Ascending aorta (tissue), 2 donors: ENCODE measurements at regions not wholly inside any gene's neighbourhood (a gene's known extent, or its start where the extent isn't known, plus 50 kb on each side); places are given as distances from the start of the nearest gene placed in this dataset.

Experiments used
- DNase-seq, 2 donors: peaks; one replicate each; pipeline ENCODE4 v3.0.0-alpha.2; 2019; ENCODE audit warnings: low spot score in 2 of 2
- H3K27ac ChIP-seq, 2 donors: fragments of 200-600 bp; sonication (generic); one replicate each; pipeline ENCODE4 v1.5.1; 2016 to 2017; ENCODE audit warnings: mild to moderate bottlenecking in 1 of 2
- H3K27me3 ChIP-seq: fragments of 200-600 bp; sonication (generic); one replicate; pipeline ENCODE4 v1.5.1; 2017
- H3K36me3 ChIP-seq, 2 donors: fragments of 200-600 bp; sonication (generic); one replicate each; pipeline ENCODE4 v1.5.1; 2016
- H3K4me1 ChIP-seq, 2 donors: fragments of 200-600 bp; sonication (generic); one replicate each; pipeline ENCODE4 v1.5.1; 2016 to 2017; ENCODE audit warnings: mild to moderate bottlenecking in 1 of 2
- H3K4me3 ChIP-seq, 2 donors: fragments of 200-600 bp; sonication (generic); one replicate each; pipeline ENCODE4 v1.5.1; 2016 to 2017; ENCODE audit warnings: mild to moderate bottlenecking in 1 of 2
- H3K9me3 ChIP-seq, 2 donors: fragments of 200-600 bp; sonication (generic); one replicate each; pipeline ENCODE4 v1.5.1; 2016
- intact Hi-C: fragments of 100-400 bp; cut with DNase I; formaldehyde crosslinking; loops from one replicate; pipeline ENCODE4 v1.15.1; 2023
- TF ChIP-seq, protein P1 (sequence below), 3 experiments: fragments of 200-600 bp in 2 of 3; fragments of 450-650 bp in 1 of 3; sonication (generic) in 2 of 3; IDR thresholded peaks; one replicate each; pipeline ENCODE4 v1.5.1; 2016 to 2019; ENCODE audit warnings: antibody characterized with exemption in 3 of 3, mild to moderate bottlenecking in 1 of 3, moderate library complexity in 1 of 3

DNA sequence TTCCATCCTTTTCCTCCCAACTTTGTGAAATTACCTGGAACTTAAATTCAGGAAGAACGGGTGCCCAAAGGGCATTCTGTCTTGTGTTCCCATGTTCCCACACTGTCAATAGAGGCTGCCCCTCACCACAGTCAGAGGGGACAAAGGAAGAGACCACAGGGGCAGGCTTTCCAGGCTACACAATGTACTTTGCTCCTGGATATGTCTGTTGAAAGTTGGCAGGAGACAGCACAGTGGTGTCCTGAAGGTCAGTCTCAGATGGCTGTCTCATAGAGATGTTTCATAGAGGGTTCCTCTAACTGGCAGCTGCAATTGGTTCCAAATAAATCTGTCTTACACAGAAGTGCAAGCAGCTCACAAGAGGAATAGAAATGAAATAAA, 107.8 kb upstream of the TGFBR2 start:
- Histone ChIP-seq H3K27ac (peak overlapping the region; percentile 85 to 92), H3K36me3 (no peaks in the 10 kb centered on the region), H3K4me1 (peaks cover 22 to 53% of the 10 kb centered on the region in 2 donors), H3K4me3 (no peak overlapping the region), H3K9me3 (no peaks in the 10 kb centered on the region), H3K27me3 (no peaks in the 10 kb centered on the region)
- DNase-seq = no peak
- TF ChIP-seq, protein P1, sequence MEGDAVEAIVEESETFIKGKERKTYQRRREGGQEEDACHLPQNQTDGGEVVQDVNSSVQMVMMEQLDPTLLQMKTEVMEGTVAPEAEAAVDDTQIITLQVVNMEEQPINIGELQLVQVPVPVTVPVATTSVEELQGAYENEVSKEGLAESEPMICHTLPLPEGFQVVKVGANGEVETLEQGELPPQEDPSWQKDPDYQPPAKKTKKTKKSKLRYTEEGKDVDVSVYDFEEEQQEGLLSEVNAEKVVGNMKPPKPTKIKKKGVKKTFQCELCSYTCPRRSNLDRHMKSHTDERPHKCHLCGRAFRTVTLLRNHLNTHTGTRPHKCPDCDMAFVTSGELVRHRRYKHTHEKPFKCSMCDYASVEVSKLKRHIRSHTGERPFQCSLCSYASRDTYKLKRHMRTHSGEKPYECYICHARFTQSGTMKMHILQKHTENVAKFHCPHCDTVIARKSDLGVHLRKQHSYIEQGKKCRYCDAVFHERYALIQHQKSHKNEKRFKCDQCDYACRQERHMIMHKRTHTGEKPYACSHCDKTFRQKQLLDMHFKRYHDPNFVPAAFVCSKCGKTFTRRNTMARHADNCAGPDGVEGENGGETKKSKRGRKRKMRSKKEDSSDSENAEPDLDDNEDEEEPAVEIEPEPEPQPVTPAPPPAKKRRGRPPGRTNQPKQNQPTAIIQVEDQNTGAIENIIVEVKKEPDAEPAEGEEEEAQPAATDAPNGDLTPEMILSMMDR (IDR thresholded peaks at IDR 0.05) = no peak
- intact Hi-C loops = no loop called here

DNA sequence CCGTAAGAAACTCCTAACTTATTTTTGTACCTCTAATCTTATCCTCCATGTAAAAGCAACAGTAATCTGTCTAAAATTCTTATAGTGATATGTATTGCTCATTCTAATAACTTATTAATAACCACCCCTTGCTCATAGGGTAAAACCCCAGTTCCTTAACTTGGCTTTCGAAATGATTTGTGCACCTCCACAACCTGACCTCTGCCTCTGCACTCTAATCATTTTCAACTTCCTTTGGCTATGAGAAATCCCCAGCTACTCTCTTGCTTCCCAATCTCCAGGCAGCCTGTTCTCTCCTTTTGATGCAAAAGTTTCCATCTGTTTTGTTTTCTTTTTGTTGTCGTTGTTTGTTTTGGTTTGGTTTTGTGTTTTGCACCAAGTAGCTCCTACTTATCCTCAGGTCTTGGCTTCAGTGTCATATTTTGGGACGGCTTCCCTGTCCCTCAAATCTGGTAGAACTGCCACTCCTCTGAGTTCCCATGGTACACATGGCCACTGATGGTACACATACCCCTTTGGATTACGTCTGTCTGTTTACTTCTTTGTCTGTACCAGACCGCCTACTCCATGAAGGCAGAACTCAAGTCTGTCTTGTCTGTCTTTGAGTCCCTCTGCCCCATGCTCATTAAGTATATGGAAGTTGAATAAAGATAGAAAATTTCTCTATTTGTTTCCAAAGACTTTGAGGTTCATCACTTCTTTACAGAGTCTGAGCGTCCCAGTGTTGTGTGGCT, 105.6 kb upstream of the TGFBR2 start:
- TF ChIP-seq, protein P1 (IDR thresholded peaks at IDR 0.05) = no peak
- Histone ChIP-seq H3K36me3 (no peaks in the 10 kb centered on the region), H3K4me1 (peaks cover 14 to 31% of the 10 kb centered on the region in 2 donors), H3K9me3 (no peaks in the 10 kb centered on the region), H3K4me3 (no peak overlapping the region), H3K27me3 (no peaks in the 10 kb centered on the region), H3K27ac (no peak overlapping the region)
- DNase-seq = no peak
- intact Hi-C loops = no loop called here

DNA sequence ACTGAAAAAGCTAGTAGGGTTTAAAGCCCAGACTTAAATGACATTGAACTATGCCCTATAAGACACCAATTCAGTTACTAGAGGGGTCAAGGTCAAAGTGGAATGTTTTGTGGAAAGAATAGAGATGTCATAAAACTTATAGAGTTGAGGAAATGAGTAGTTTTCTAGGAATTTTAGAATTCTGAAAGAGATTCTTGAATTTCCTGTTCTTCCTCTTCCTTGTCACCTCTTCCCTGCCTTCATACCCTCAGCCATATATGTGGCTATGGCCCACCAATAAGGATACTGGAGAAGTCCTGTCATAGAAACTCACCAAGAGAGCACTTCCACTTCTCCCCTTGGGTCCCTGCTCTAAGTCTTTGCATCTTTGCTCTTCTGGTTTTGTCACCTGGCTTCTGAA, 104.9 kb upstream of the TGFBR2 start:
- no peak overlapping the region for H3K4me3 ChIP-seq
- no peaks in the 10 kb centered on the region for H3K36me3 ChIP-seq
- intact Hi-C loops = no loop called here
- H3K4me1 ChIP-seq = peaks cover 10 to 24% of the 10 kb centered on the region in 2 donors
- no peaks in the 10 kb centered on the region for H3K9me3 ChIP-seq
- TF ChIP-seq, protein P1 (IDR thresholded peaks at IDR 0.05) = no peak
- no peaks in the 10 kb centered on the region for H3K27me3 ChIP-seq
- H3K27ac ChIP-seq = no peak overlapping the region
- DNase-seq = no peak

DNA sequence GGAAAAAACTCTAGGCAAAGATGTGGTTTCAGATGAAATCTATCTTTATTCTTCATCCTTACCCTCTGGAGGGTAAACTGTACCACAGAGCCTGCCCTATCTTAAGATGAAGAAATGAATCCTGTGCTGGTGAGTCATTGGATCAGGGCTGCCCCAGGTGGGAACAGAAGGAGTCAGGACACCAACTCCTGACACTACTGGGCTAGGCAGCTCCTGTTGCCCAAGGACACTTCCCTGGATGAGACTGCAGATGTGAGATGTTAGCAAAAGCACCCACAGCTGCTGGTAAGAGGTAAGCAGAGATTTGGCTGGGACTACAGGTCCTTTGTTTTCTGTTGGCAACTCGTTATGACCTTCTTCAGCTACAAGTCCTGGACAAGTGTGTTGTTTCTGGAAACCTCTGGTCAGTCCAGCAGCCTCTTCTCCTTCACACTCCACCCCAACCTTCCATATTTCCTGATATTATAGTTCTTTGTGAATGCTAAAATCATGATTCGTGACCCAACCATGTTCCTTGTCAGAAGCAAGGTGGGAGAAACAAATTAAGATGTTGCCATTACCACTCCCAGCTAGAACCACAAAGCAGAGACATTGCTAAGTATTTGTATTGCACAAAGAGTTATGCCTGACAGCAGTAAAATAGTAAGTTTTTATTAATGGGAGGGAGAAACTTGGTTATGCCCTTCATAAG, 104.2 kb upstream of the TGFBR2 start:
- no peak for DNase-seq
- no peak overlapping the region for H3K27ac ChIP-seq

DNA sequence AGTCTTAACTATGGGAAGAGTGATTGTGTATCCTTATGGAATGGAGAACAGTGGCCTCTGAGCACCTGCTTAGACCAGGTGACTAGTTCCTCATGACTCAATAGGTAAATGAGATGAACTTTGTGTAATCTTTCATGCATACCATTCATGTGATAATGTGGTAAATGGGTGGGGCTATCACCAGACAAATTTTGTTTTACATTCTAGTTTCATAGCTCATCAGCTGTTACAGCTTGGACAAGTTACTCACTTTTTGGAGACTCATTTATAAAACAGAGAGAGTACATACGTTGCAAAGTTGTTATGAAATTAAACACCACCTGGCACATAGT, 103.7 kb upstream of the TGFBR2 start:
- Histone ChIP-seq H3K4me1 (peaks cover 2 to 13% of the 10 kb centered on the region in 2 donors), H3K9me3 (no peaks in the 10 kb centered on the region), H3K36me3 (no peaks in the 10 kb centered on the region), H3K4me3 (no peak overlapping the region), H3K27me3 (no peaks in the 10 kb centered on the region), H3K27ac (no peak overlapping the region)
- no peak for DNase-seq
- TF ChIP-seq, protein P1 (IDR thresholded peaks at IDR 0.05) = no peak
- intact Hi-C loops = no loop called here

More for the DNA sequence above, 104.2 kb upstream of the TGFBR2 start:
- Histone ChIP-seq H3K4me3 (no peak overlapping the region), H3K36me3 (no peaks in the 10 kb centered on the region), H3K9me3 (no peaks in the 10 kb centered on the region), H3K4me1 (peaks cover 6 to 18% of the 10 kb centered on the region in 2 donors), H3K27me3 (no peaks in the 10 kb centered on the region)
- intact Hi-C loops = no loop called here
- TF ChIP-seq, protein P1 (IDR thresholded peaks at IDR 0.05) = no peak
